ENCODE measurements at regions not wholly inside any gene's neighbourhood (a gene's known extent, or its start where the extent isn't known, plus 50 kb on each side); places are given as distances from the start of the nearest gene placed in this dataset.

DNA sequence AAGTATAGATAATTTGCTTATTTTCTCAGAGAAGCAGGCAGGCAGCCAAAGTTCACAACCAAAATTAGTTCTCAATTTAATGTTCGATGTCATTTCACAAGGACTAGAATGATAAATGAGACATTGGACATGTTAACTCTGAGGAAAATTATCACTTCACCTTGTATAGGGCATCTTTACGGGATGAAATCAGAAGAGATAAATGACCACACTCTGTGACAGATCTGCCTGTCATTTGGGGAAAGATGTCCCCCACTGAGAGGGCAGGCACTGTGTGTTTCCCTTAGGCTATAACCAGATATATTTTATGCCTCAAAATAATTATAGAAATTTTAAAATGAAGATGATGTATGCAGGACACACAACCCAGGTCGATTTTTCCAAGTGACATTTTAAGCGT lies 642.9 kb downstream of the BRINP3 start:
- TF ChIP-seq TAF1 (IDR thresholded peaks at IDR 0.05; ENCODE audit: borderline replicate concordance, low read depth, low read length) (no peak), POLR2AphosphoS5 (IDR thresholded peaks at IDR 0.05; ENCODE audit: low read depth, low read length) (no peak), POLR2A (IDR thresholded peaks at IDR 0.05; ENCODE audit: low read depth, low read length) (no peak)
- FAIRE-seq: no peak
- DNase-seq (ENCODE audit: insufficient read length): no peak

DNA sequence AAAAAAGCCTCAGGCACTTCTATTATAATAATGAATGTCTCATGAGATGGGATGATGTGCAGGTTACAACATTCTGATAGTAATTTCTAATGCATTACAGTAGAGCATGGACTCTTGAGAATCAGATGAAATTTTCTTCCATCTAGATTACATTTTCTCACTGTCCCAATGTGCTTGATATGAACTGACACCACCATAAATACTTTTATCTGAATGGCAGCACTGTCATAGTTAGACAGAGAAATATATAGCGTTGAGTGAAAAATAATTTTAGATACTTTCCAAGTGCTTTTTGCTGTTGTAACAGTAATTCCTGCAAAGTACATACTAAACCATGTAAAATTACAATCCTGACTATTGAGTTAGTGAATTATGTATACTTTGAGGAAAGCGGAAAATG lies 630.1 kb downstream of the BRINP3 start:
- DNase-seq (ENCODE audit: insufficient read length) (no peak), FAIRE-seq (no peak)
- TF ChIP-seq TAF1 (IDR thresholded peaks at IDR 0.05; ENCODE audit: borderline replicate concordance, low read depth, low read length): no peak
- TF ChIP-seq POLR2A (IDR thresholded peaks at IDR 0.05; ENCODE audit: low read depth, low read length): no peak
- no peak for TF ChIP-seq POLR2AphosphoS5 (IDR thresholded peaks at IDR 0.05; ENCODE audit: low read depth, low read length)

DNA sequence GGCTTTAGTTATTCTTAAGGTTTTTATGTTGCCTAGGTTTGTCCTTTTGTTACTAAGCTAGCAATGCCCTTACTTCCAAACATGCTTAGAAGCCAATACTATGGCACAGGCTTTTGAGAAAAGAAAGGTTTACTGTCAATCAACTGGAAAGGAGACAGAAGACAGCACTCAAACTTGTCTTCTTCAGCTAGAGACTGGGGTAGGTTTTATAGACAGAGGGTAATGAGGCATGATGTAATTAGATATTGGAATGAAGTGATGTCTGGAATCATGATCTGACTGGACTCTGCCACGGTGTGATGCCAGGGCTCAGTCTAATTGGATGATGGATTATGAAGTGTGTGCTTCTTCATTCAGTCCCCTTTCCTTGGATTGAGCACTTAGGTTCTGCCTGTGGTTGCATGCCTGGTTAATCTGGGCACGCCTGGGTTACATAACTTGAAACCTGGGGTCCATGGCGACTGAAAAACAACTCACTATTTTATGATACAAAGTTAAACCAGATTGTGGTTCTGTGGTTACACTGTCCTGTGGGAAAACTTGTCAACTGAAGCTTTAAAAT lies 625.8 kb downstream of the BRINP3 start:
- no peak for FAIRE-seq
- DNase-seq (ENCODE audit: insufficient read length): no peak
- TF ChIP-seq POLR2A (IDR thresholded peaks at IDR 0.05; ENCODE audit: low read depth, low read length) (no peak), POLR2AphosphoS5 (IDR thresholded peaks at IDR 0.05; ENCODE audit: low read depth, low read length) (no peak), TAF1 (IDR thresholded peaks at IDR 0.05; ENCODE audit: borderline replicate concordance, low read depth, low read length) (no peak)

DNA sequence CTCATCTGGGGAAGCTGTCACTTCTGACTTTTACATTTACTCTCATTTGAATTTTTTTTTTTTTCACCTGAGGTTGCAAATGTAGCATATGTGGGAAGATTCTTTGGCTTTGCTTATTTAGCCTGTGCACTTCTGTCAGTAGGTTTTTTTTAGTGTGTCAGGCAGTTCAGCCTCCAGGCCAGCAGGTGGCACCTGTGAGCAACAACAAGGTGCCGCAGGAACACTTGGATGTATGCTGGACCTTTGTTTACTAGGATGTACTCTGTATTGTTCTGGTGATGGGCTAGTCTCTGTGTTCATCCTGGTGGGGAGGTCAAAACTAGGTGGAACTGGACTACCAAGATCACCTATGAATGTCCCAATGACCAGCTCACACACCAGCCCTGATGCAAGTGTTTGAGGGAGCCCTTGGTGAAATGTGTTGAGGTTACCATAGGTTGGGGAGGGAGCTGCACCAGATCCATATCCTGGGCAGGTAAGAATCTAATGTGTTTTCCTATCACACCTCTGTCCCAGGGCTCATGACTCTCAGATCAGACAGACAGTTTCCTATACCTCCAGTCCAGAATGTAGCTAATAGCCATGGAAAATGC lies 618.2 kb downstream of the BRINP3 start:
- DNase-seq (ENCODE audit: insufficient read length): no peak
- FAIRE-seq: no peak
- TF ChIP-seq POLR2A (IDR thresholded peaks at IDR 0.05; ENCODE audit: low read depth, low read length) (no peak), POLR2AphosphoS5 (IDR thresholded peaks at IDR 0.05; ENCODE audit: low read depth, low read length) (no peak), TAF1 (IDR thresholded peaks at IDR 0.05; ENCODE audit: borderline replicate concordance, low read depth, low read length) (no peak)

DNA sequence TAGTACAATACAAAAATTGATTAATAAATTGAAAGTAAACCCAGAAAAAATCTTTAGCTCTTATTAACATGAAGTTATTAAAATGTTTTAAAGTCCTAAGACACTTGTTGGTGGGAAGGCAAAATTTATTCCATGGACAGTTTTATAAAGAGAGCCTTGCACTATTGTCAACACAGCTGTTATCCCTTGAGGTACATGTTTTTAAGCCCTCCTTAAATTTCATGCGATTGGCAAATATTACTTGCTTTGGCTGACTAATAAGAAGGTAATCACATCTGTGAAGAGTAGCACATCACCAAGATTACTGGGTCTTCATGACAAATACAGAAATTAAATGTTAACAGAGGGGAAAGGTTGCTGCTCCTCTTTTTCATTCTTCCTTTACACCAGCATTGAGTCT lies 611.1 kb downstream of the BRINP3 start:
- TF ChIP-seq POLR2AphosphoS5 (IDR thresholded peaks at IDR 0.05; ENCODE audit: low read depth, low read length) (no peak), TAF1 (IDR thresholded peaks at IDR 0.05; ENCODE audit: borderline replicate concordance, low read depth, low read length) (no peak), POLR2A (IDR thresholded peaks at IDR 0.05; ENCODE audit: low read depth, low read length) (no peak)
- no peak for FAIRE-seq

DNA sequence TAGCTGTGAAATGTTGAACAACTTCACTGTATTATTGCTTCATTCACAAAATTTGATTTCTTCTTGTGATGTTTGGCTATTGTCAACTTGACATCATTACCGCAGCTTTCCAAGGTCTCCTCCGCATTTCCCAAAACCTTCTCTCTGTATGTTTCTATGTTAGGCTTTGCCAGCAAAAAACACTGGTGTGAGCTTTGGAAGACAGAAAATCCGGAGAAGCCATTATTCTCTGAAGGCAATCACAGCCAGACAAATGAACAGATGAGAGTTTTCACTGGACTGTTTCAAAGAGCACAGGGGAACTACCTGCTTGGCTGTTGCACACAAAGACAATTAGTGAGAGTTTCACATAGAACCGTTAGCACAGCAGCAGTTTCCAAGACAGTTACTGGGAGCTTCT lies 609.6 kb downstream of the BRINP3 start:
- DNase-seq (ENCODE audit: insufficient read length) (no peak), FAIRE-seq (no peak)
- TF ChIP-seq TAF1 (IDR thresholded peaks at IDR 0.05; ENCODE audit: borderline replicate concordance, low read depth, low read length) (no peak), POLR2AphosphoS5 (IDR thresholded peaks at IDR 0.05; ENCODE audit: low read depth, low read length) (no peak), POLR2A (IDR thresholded peaks at IDR 0.05; ENCODE audit: low read depth, low read length) (no peak)

More for the DNA sequence above, 611.1 kb downstream of the BRINP3 start:
- no peak for DNase-seq (ENCODE audit: insufficient read length)

DNA sequence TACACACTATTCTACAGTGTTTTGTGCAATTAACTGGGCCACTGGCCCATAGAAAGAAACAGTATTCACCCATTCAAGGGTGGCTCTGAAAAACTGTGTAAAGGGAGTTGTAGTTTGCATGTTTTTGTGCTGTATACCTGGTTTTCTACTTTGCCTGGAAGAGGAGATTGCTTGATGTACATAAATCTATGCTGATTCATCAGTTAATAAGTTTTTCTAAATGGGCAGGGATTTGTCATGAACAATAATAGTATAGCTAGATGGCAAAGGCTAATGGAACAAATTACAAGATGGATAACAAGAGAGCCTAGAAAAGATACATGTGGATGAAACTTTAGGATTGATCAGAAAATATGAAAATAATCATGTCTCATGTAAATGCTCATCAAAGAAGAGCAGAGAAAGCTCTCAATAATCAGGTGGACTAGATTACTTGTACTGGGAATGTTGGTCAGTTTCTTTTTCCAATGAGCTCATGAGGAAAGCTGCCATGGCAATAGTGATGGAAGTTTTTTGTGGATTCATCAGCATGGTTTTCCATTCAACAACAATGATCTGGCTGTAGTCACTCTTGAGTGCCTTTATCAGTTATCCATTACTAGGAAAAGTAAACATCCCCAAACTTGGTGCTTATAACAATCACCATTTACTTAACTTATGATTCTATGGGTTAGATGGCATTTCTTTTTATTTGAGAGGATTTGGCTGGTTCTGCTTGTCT lies 602.8 kb downstream of the BRINP3 start:
- no peak for FAIRE-seq
- DNase-seq (ENCODE audit: insufficient read length): no peak
- no peak for TF ChIP-seq POLR2AphosphoS5 (IDR thresholded peaks at IDR 0.05; ENCODE audit: low read depth, low read length)
- TF ChIP-seq TAF1 (IDR thresholded peaks at IDR 0.05; ENCODE audit: borderline replicate concordance, low read depth, low read length): no peak
- no peak for TF ChIP-seq POLR2A (IDR thresholded peaks at IDR 0.05; ENCODE audit: low read depth, low read length)

DNA sequence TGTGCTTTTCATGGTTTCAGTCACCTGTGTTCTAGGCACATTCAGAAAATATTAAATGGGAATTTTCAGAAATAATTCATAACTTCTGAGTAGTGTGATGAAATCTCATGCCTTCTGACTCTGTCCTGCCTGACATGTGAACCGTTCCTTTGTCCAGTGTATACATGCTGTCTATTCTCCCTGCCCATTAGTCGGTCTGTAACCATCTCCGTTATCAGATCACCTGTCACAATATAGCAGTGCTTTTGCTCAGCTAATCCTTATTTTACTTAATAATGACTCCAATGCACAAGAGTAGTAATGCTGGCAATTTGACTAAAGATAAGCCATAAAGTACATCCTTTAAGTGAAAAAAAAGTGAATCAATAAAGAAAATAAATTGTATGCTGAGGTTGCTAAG lies 597.5 kb downstream of the BRINP3 start:
- FAIRE-seq (no peak), DNase-seq (ENCODE audit: insufficient read length) (no peak)
- TF ChIP-seq POLR2AphosphoS5 (IDR thresholded peaks at IDR 0.05; ENCODE audit: low read depth, low read length): no peak
- no peak for TF ChIP-seq TAF1 (IDR thresholded peaks at IDR 0.05; ENCODE audit: borderline replicate concordance, low read depth, low read length)
- TF ChIP-seq POLR2A (IDR thresholded peaks at IDR 0.05; ENCODE audit: low read depth, low read length): no peak

DNA sequence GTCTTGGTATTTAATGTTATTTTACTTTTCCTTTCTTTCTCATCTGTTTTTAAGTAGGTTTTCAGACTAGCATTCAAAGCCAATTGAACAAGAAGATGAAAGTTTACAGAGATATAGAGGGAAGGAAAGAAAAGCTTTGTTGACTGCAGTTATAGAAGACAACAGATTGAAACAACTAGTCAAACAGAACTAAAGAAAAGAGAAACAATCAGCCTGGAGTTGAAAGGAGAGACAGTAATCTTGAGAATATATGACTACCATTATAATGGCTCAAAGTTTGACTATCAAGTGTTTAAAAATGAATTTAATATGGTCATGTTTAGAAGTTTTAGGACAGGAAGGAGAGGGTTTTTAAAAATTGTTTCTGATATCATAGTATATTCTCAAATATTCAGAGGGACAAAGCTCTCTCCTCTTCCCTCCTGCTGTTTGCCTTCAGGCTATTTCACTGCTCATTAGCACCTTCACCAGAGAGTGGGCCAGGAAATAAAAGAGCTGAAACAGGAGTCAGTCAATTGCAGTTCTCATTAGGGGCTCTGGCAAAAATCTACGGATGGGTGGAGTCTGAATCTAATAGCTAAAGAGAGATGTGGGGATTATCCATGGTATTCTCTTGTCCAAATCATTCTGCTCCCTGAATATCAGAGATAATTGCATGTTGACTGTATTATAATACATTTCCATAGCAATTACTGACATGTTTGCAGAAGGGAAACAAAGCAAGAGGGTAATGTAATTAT lies 577.8 kb downstream of the BRINP3 start:
- DNase-seq (ENCODE audit: insufficient read length): no peak
- no peak for FAIRE-seq
- no peak for TF ChIP-seq TAF1 (IDR thresholded peaks at IDR 0.05; ENCODE audit: borderline replicate concordance, low read depth, low read length)
- no peak for TF ChIP-seq POLR2AphosphoS5 (IDR thresholded peaks at IDR 0.05; ENCODE audit: low read depth, low read length)
- TF ChIP-seq POLR2A (IDR thresholded peaks at IDR 0.05; ENCODE audit: low read depth, low read length): no peak

DNA sequence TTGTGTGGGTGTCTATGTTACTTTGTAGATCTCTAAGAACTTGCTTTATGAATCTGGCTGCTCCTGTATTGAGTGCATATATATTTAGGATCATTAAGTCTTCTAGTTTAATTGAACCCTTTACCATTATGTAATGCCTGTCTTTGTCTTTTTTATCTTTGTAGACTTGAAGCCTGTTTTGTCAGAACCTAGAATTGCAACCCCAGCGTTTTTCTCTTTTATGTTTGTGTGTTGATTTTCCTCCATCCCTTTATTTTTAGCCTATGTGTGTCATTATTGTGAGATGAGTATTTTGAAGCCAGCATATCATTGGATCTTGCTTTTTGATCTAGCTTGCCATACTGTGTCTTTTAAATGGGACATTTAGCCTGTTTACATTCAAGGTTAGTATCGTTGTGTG lies 573.2 kb downstream of the BRINP3 start:
- FAIRE-seq (no peak), DNase-seq (ENCODE audit: insufficient read length) (no peak)
- TF ChIP-seq POLR2A (IDR thresholded peaks at IDR 0.05; ENCODE audit: low read depth, low read length) (no peak), POLR2AphosphoS5 (IDR thresholded peaks at IDR 0.05; ENCODE audit: low read depth, low read length) (no peak), TAF1 (IDR thresholded peaks at IDR 0.05; ENCODE audit: borderline replicate concordance, low read depth, low read length) (no peak)

DNA sequence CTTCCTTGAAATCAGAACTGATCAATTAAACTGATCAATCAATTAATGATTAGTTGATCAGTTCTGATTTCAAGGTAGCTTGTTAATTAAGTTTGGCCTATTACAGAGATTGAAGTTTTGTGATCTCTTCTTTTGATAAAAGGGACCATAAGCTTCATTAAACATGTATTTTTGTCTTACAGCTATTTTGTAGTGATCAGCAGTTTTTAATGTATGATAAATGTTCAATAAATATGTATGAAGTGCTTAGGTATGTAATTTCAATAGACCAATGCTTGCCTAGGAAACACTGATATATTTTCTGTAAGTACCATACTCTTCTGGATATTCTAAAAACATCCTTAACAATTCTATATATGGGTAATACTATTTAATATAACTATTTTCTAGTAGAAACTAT lies 569.6 kb downstream of the BRINP3 start:
- TF ChIP-seq POLR2AphosphoS5 (IDR thresholded peaks at IDR 0.05; ENCODE audit: low read depth, low read length) (no peak), TAF1 (IDR thresholded peaks at IDR 0.05; ENCODE audit: borderline replicate concordance, low read depth, low read length) (no peak), POLR2A (IDR thresholded peaks at IDR 0.05; ENCODE audit: low read depth, low read length) (no peak)
- DNase-seq (ENCODE audit: insufficient read length): no peak
- FAIRE-seq: no peak

All from GM12892 (cell line).